IMR-90 (cell line): ENCODE measurements at regions not wholly inside any gene's neighbourhood (a gene's known extent, or its start where the extent isn't known, plus 50 kb on each side); places are given as distances from the start of the nearest gene placed in this dataset.

Experiments
- ATAC-seq: fragments of 200-7000 bp; cut with Tn5 transposase; 2 replicates; pipeline ENCODE4 v1.9.1; 2020; ENCODE audit warnings: low read depth, mild to moderate bottlenecking, moderate library complexity
- BruUV-seq: library from RNA; stranded (reverse); fragments of 400-500 nt; replicated peaks from 2 replicates; lab custom pipeline; 2021; lab: Mats Ljungman, UMichigan
- CTCF ChIA-PET: fragments of 300-600 bp; formaldehyde crosslinking; extraction: SDS; loops from one replicate; lab custom pipeline; 2021; ENCODE audit warnings: antibody characterized with exemption; lab: Yijun Ruan, JAX
- POLR2A ChIA-PET: fragments of 300-600 bp; sonication (Branson Sonifier 250); formaldehyde crosslinking; loops from one replicate; lab custom pipeline; 2022; ENCODE audit warnings: antibody characterized with exemption; ENCODE audit not compliant: unreplicated experiment; lab: Charles Lee
- DNase-seq: peaks from one replicate; pipeline ENCODE4 v3.0.0; 2013
- H2AFZ ChIP-seq: replicated peaks from 2 replicates; pipeline ENCODE3; 2013; ENCODE audit warnings: low read length, mild to moderate bottlenecking; ENCODE audit not compliant: poor library complexity
- H2AK5ac ChIP-seq: 2 replicates; pipeline ENCODE4 v1.6.1; 2013; ENCODE audit warnings: low read depth, low read length, inconsistent platforms
- H2AK9ac ChIP-seq: replicated peaks from 2 replicates; pipeline ENCODE3; 2013; ENCODE audit warnings: mild to moderate bottlenecking, low read depth, low read length, moderate library complexity; ENCODE audit not compliant: poor library complexity
- H2BK120ac ChIP-seq: 2 replicates; pipeline ENCODE4 v1.6.1; 2013; ENCODE audit warnings: low read depth, low read length, inconsistent platforms
- H2BK15ac ChIP-seq: 3 replicates; pipeline ENCODE4 v1.6.1; 2013; ENCODE audit warnings: low read depth, low read length, inconsistent platforms
- H2BK20ac ChIP-seq: 2 replicates; pipeline ENCODE4 v1.6.1; 2013; ENCODE audit warnings: low read depth, mild to moderate bottlenecking, inconsistent platforms, low read length, moderate library complexity
- H2BK5ac ChIP-seq: 2 replicates; pipeline ENCODE4 v1.6.1; 2013; ENCODE audit warnings: mild to moderate bottlenecking, low read depth, low read length, inconsistent platforms; ENCODE audit not compliant: poor library complexity, severe bottlenecking
- H3K14ac ChIP-seq: replicated peaks from 2 replicates; pipeline ENCODE4 v1.6.1; 2013; ENCODE audit warnings: low read depth, low read length, inconsistent platforms
- H3K18ac ChIP-seq: 2 replicates; pipeline ENCODE4 v1.6.1; 2013; ENCODE audit warnings: low read depth, low read length, control low read depth
- H3K23ac ChIP-seq: 2 replicates; pipeline ENCODE4 v1.6.1; 2013; ENCODE audit warnings: low read depth, low read length, inconsistent platforms
- H3K27ac ChIP-seq: 2 replicates; pipeline ENCODE4 v1.5.1; 2013; ENCODE audit warnings: mild to moderate bottlenecking, control low read depth, low read length; ENCODE audit not compliant: insufficient read depth
- H3K27me3 ChIP-seq: 2 replicates; pipeline ENCODE4 v1.6.1; 2013; ENCODE audit warnings: low read length; ENCODE audit not compliant: control insufficient read depth, insufficient read depth
- H3K36me3 ChIP-seq: 2 replicates; pipeline ENCODE4 v1.6.1; 2013; ENCODE audit warnings: low read length, mixed read lengths; ENCODE audit not compliant: control insufficient read depth, insufficient read depth
- H3K4ac ChIP-seq: 2 replicates; pipeline ENCODE4 v1.6.1; 2013; ENCODE audit warnings: low read depth, low read length, inconsistent platforms
- H3K4me1 ChIP-seq: 2 replicates; pipeline ENCODE4 v1.6.1; 2013; ENCODE audit warnings: low read length, mixed read lengths; ENCODE audit not compliant: control insufficient read depth, insufficient read depth
- H3K4me2 ChIP-seq: 2 replicates; pipeline ENCODE4 v1.6.1; 2013; ENCODE audit warnings: low read depth, mild to moderate bottlenecking, control low read depth, low read length, moderate library complexity
- H3K4me3 ChIP-seq: 2 replicates; pipeline ENCODE4 v1.5.1; 2013; ENCODE audit warnings: low read depth, mild to moderate bottlenecking, control low read depth, low read length, moderate library complexity; ENCODE audit not compliant: insufficient read depth
- H3K56ac ChIP-seq: 2 replicates; pipeline ENCODE4 v1.6.1; 2013; ENCODE audit warnings: low read length, inconsistent platforms; ENCODE audit not compliant: insufficient read depth; ENCODE audit errors: extremely low read depth
- H3K79me1 ChIP-seq, 2 experiments: 2 replicates each; pipeline ENCODE4 v1.6.1; 2013; ENCODE audit warnings: low read length in 2 of 2, inconsistent platforms in 1 of 2, low read depth in 1 of 2
- H3K9ac ChIP-seq: 2 replicates; pipeline ENCODE4 v1.6.1; 2013; ENCODE audit warnings: low read depth, low read length, control low read depth
- H3K9me1 ChIP-seq: 2 replicates; pipeline ENCODE4 v1.6.1; 2013; ENCODE audit warnings: low read length, inconsistent platforms; ENCODE audit not compliant: insufficient read depth
- H3K9me3 ChIP-seq: 2 replicates; pipeline ENCODE4 v1.6.1; 2013; ENCODE audit warnings: low read length; ENCODE audit not compliant: control insufficient read depth, insufficient read depth
- H4K20me1 ChIP-seq: 2 replicates; pipeline ENCODE4 v1.6.1; 2013; ENCODE audit warnings: low read length, inconsistent platforms; ENCODE audit not compliant: insufficient read depth
- H4K5ac ChIP-seq: 2 replicates; pipeline ENCODE4 v1.6.1; 2013; ENCODE audit warnings: mild to moderate bottlenecking, low read depth, low read length, control low read depth
- H4K8ac ChIP-seq, 2 experiments: 2 replicates each; pipeline ENCODE4 v1.6.1; 2013; ENCODE audit warnings: low read depth in 2 of 2, low read length in 2 of 2, control low read depth in 1 of 2, inconsistent platforms in 1 of 2
- H4K91ac ChIP-seq: 2 replicates; pipeline ENCODE4 v1.6.1; 2013; ENCODE audit warnings: low read depth, low read length, inconsistent platforms; ENCODE audit not compliant: insufficient read depth
- BHLHE40 ChIP-seq: fragments of 150-350 bp; IDR thresholded peaks from 2 replicates; pipeline ENCODE4 v1.6.1; 2016; ENCODE audit warnings: mild to moderate bottlenecking, low read depth, low read length
- CEBPB ChIP-seq: IDR thresholded peaks from 2 replicates; pipeline ENCODE4 v1.6.1; 2012; ENCODE audit warnings: low read depth, low read length, improper control_type of control experiment
- CHD1 ChIP-seq: IDR thresholded peaks from 2 replicates; pipeline ENCODE4 v1.6.1; 2012; ENCODE audit warnings: low read depth, low read length, improper control_type of control experiment
- CTCF ChIP-seq: conservative IDR thresholded peaks from 2 replicates; pipeline ENCODE4 v1.5.1; 2012; ENCODE audit warnings: mild to moderate bottlenecking, low read depth, low read length, improper control_type of control experiment
- ELK1 ChIP-seq: fragments of 150-350 bp; IDR thresholded peaks from 2 replicates; pipeline ENCODE4 v1.6.1; 2016; ENCODE audit warnings: low read depth, mild to moderate bottlenecking, low read length, moderate library complexity, borderline replicate concordance
- FOS ChIP-seq: fragments of 150-350 bp; IDR thresholded peaks from 2 replicates; pipeline ENCODE4 v1.6.1; 2016; ENCODE audit warnings: low read depth, low read length
- MAFK ChIP-seq: IDR thresholded peaks from 2 replicates; pipeline ENCODE4 v1.6.1; 2012; ENCODE audit warnings: low read depth, low read length, improper control_type of control experiment
- MAZ ChIP-seq: IDR thresholded peaks from 2 replicates; pipeline ENCODE4 v1.6.1; 2012; ENCODE audit warnings: low read depth, mild to moderate bottlenecking, low read length, improper control_type of control experiment, moderate library complexity, borderline replicate concordance
- MXI1 ChIP-seq: IDR thresholded peaks from 2 replicates; pipeline ENCODE4 v1.6.1; 2012; ENCODE audit warnings: low read depth, mild to moderate bottlenecking, low read length, moderate library complexity, borderline replicate concordance
- NFE2L2 ChIP-seq: fragments of 150-350 bp; IDR thresholded peaks from 2 replicates; pipeline ENCODE4 v1.6.1; 2016; ENCODE audit warnings: low read depth, mild to moderate bottlenecking, low read length
- POLR2A ChIP-seq: IDR thresholded peaks from 2 replicates; pipeline ENCODE4 v1.6.1; 2012; ENCODE audit warnings: mild to moderate bottlenecking, low read depth, low read length
- RCOR1 ChIP-seq: IDR thresholded peaks from 2 replicates; pipeline ENCODE4 v1.6.1; 2012; ENCODE audit warnings: mild to moderate bottlenecking, low read length, improper control_type of control experiment; ENCODE audit not compliant: insufficient replicate concordance
- RFX5 ChIP-seq: IDR thresholded peaks from 2 replicates; pipeline ENCODE4 v1.8.0; 2012; ENCODE audit warnings: low read depth, mild to moderate bottlenecking, low read length, moderate library complexity
- SMC3 ChIP-seq: fragments of 150-350 bp; IDR thresholded peaks from 2 replicates; pipeline ENCODE4 v1.6.1; 2016; ENCODE audit warnings: low read depth, mild to moderate bottlenecking, antibody characterized with exemption, low read length, moderate library complexity
- dilution Hi-C: fragments of 300-500 bp; cut with HindIII; formaldehyde crosslinking; loops from one replicate; pipeline ENCODE4 v1.14.3; 2018; ENCODE audit warnings: low sequenced_read_pairs; ENCODE audit not compliant: unreplicated experiment
- in situ Hi-C: fragments of 300-500 bp; cut with MboI; formaldehyde crosslinking; loops from 3 replicates; pipeline ENCODE4 v1.14.3; 2019; ENCODE audit warnings: low sequenced_read_pairs, inconsistent platforms, mixed read lengths
- intact Hi-C: fragments of 100-400 bp; cut with micrococcal nuclease; formaldehyde crosslinking; loops from 2 replicates; pipeline ENCODE4 v1.10.0; 2022

GRCh38 chr5:56432321-56432720, 199.2 kb upstream of the ANKRD55 start:
- ChIA-PET CTCF (interaction anchor here (1.2 kb wide), 1 partner anchor 9 kb away, joined by 3 read pairs; no protein-coding TSS in a partner anchor), POLR2A (no interaction called here)
- DNase-seq (peak; percentile 79), ATAC-seq (peak; percentile 28)
- intact Hi-C loops (no loop called here), in situ Hi-C loops (no loop called here), dilution Hi-C loops (no loop called here)
- no peak overlapping the region for H3K56ac ChIP-seq
- H3K9ac ChIP-seq = no peak overlapping the region
- TF ChIP-seq BHLHE40 (no peak), ELK1 (no peak), CEBPB (no peak), POLR2A (no peak), SMC3 (no peak), MAFK (no peak), MAZ (no peak), NFE2L2 (no peak), CTCF (no peak), RCOR1 (no peak), MXI1 (no peak), FOS (no peak), RFX5 (no peak), CHD1 (no peak)
- H3K14ac ChIP-seq = peak overlapping the region; percentile 78
- H2BK15ac ChIP-seq = peak overlapping the region; percentile 59; the same call in 2 of the 3 replicates
- no peaks in the 10 kb centered on the region for H3K79me1 ChIP-seq
- peak overlapping the region in 1 of 2 experiments; percentile 41; a peak in 3 of 4 replicates for H4K8ac ChIP-seq
- H2AK9ac ChIP-seq = no peak overlapping the region
- no peaks in the 10 kb centered on the region for H3K9me3 ChIP-seq
- peak overlapping the region; percentile 44 for H2BK120ac ChIP-seq
- peak overlapping the region; percentile 67 for H2AFZ ChIP-seq
- no TSS peak for BruUV-seq
- H4K91ac ChIP-seq = peak overlapping the region; percentile 88
- peak overlapping the region; percentile 84 for H3K4ac ChIP-seq
- H4K5ac ChIP-seq = peak overlapping the region; percentile 7
- H2BK5ac ChIP-seq = peak overlapping the region; percentile 15
- H3K27me3 ChIP-seq = no peaks in the 10 kb centered on the region
- H3K4me3 ChIP-seq = no peak overlapping the region
- H3K4me1 ChIP-seq = peaks cover 20% of the 10 kb centered on the region
- H3K9me1 ChIP-seq = peaks cover 8% of the 10 kb centered on the region; the same call in 1 of the 2 replicates
- peak overlapping the region; percentile 40; the same call in 1 of the 2 replicates for H3K27ac ChIP-seq
- peak overlapping the region; percentile 22; the same call in 1 of the 2 replicates for H3K23ac ChIP-seq
- no peak overlapping the region for H3K4me2 ChIP-seq
- H2AK5ac ChIP-seq = peak overlapping the region; percentile 88
- peak overlapping the region; percentile 71 for H3K18ac ChIP-seq
- H2BK20ac ChIP-seq = peak overlapping the region; percentile 87
- H4K20me1 ChIP-seq = no peaks in the 10 kb centered on the region
- H3K36me3 ChIP-seq = no peaks in the 10 kb centered on the region
